Activated CD4-positive, alpha-beta T cell treated with anti-CD3 and anti-CD28 coated beads, Interleukin-2, amount 50 U/mL, for 48 hours (primary cell): ENCODE measurements at regions not wholly inside any gene's neighbourhood (a gene's known extent, or its start where the extent isn't known, plus 50 kb on each side); places are given as distances from the start of the nearest gene placed in this dataset.

ENCODE experiments used
- DNase-seq, 2 experiments: peaks; one replicate each; pipeline ENCODE4 v3.0.0-alpha.2; 2020

- DNase-seq, result no peak
These were observed 551.4 kb upstream of the IGFBP7 start for GRCh38 chr4:57661517-57662090.

- DNase-seq, result no peak
These were observed 548.5 kb upstream of the IGFBP7 start for GRCh38 chr4:57658673-57659072.

- no peak for DNase-seq
These were observed 548.0 kb upstream of the IGFBP7 start for GRCh38 chr4:57658188-57658587.

- DNase-seq, result no peak
These were observed 545.2 kb upstream of the IGFBP7 start for GRCh38 chr4:57655342-57655741.

GRCh38 chr4:57652779-57653178 is 542.6 kb upstream of the IGFBP7 start:
- no peak for DNase-seq

- no peak for DNase-seq
These were observed 530.4 kb upstream of the IGFBP7 start for GRCh38 chr4:57640391-57641100.

GRCh38 chr4:57639561-57640382 is 529.6 kb upstream of the IGFBP7 start:
- no peak for DNase-seq

GRCh38 chr4:57635910-57636309 is 525.7 kb upstream of the IGFBP7 start:
- DNase-seq, result no peak

GRCh38 chr4:57633212-57633859 is 523.2 kb upstream of the IGFBP7 start:
- DNase-seq, result no peak

- DNase-seq, result no peak
These were observed 522.4 kb upstream of the IGFBP7 start for GRCh38 chr4:57632564-57632963.

GRCh38 chr4:57631147-57631546 is 521.0 kb upstream of the IGFBP7 start:
- no peak for DNase-seq

GRCh38 chr4:57628004-57628403 is 517.8 kb upstream of the IGFBP7 start:
- DNase-seq, result no peak

GRCh38 chr4:57614257-57614932 is 504.2 kb upstream of the IGFBP7 start:
- no peak for DNase-seq

GRCh38 chr4:57612279-57612678 is 502.1 kb upstream of the IGFBP7 start:
- DNase-seq, result no peak

GRCh38 chr4:57607566-57608180 is 497.5 kb upstream of the IGFBP7 start:
- DNase-seq, result no peak

GRCh38 chr4:57605376-57605775 is 495.2 kb upstream of the IGFBP7 start:
- no peak for DNase-seq

- DNase-seq, result no peak
These were observed 492.0 kb upstream of the IGFBP7 start for GRCh38 chr4:57602141-57602540.

- DNase-seq, result no peak
These were observed 480.9 kb upstream of the IGFBP7 start for GRCh38 chr4:57591073-57591472.

GRCh38 chr4:57588557-57588956 is 478.4 kb upstream of the IGFBP7 start:
- no peak for DNase-seq

GRCh38 chr4:57580710-57581599 is 470.8 kb upstream of the IGFBP7 start:
- DNase-seq, result no peak

GRCh38 chr4:57575426-57575825 is 465.2 kb upstream of the IGFBP7 start:
- DNase-seq, result no peak
